HUDEP-2 (cell line): ENCODE measurements at regions not wholly inside any gene's neighbourhood (a gene's known extent, or its start where the extent isn't known, plus 50 kb on each side); places are given as distances from the start of the nearest gene placed in this dataset.

Experiments used
- DNase-seq, 76 experiments: peaks; one replicate each; lab custom pipeline; 2025; ENCODE audit not compliant: unreplicated experiment in 76 of 76; lab: John Stamatoyannopoulos, UW

DNA sequence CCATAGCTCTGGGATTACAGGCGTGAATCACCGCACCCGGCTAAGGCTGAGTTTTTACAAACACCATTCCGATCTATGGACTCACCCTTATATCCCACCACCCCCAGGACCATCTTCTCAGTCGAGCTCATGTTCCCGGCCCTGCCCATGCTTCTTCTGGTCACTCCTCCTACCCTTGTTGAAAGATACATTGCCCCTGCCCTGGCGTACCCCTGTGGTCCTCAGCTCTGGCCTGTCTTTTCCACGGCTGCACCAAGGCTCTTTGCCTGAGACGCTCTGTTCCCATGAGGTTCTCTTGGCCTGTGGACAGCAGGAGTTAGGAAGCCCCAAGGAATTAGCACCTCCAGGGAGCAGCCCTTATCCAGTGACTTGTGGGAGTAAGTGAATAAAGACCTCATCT is 379.4 kb upstream of the TNRC6C start:
- DNase-seq = no peak

DNA sequence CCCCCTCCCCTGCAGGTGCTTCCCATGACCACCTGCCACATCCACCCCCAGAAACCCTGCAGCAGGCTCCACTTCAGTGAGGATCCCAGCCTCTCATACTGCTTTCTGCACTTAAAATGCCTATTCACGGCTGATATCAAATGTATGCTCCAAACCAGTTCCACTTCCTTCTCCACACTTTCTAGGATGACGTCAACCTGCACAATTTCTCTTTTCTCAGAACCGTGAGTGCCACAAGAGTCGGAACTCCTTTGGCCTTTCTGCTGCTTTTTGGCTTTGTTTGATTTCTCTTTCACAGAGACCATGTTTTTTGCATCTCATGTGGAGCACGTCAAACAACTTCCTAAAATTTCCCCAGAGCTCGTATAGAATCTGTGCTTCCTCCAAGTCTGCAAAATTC is 378.8 kb upstream of the TNRC6C start:
- no peak for DNase-seq

DNA sequence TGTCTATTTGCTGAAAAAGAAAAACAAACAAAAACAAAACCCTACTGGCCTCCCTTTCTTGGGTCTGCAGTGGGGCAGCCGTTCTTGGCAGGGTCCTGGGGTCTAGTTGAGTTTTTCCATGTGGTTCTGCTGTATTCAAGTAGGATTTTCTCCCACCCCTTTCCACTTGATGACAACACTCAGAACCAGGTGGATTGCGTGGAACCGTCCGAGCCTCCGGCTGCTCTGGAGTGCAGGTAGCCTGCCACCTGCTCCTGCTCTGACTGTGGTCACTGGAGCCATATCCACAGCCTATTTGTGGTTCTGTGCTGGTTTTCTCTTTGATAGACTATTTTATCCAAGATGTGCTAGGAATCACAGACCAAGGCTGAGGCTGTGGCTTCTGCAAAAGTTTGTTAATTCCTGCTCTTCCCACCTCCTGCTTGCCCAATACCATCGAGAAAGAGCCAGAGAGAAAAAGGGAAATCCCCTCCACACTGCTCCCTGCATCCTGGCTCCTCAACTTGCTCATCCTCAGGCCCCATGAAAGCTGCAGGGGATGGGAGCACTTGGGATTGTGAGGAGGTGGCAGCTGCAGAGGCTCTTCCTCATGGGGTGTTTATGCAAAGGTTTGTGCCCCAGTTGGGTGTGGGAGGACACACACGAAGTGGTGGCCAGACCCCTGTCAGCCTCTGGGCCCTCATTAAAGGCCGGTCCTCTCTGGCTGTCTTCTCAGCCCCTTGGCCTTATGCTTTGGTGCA is 377.8 kb upstream of the TNRC6C start:
- no peak for DNase-seq

DNA sequence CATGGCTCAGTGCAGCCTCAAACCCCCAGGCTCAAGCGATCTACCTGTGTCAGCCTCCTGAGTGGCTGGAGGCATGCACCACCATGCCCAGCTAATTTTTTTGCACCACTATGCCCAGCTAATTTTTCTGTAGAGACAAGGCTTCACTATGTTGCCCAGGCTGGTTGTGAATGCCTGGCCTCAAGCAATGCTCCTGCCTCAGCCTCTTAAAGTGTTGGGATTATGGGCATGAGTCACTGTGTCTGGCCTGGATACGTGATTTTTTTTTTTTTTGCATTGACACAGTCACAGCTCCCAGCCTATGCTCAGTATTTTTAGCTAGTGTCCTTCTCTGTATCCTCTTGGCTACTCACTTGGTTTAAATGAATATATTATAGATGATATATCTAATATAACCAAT is 377.0 kb upstream of the TNRC6C start:
- DNase-seq = no peak

DNA sequence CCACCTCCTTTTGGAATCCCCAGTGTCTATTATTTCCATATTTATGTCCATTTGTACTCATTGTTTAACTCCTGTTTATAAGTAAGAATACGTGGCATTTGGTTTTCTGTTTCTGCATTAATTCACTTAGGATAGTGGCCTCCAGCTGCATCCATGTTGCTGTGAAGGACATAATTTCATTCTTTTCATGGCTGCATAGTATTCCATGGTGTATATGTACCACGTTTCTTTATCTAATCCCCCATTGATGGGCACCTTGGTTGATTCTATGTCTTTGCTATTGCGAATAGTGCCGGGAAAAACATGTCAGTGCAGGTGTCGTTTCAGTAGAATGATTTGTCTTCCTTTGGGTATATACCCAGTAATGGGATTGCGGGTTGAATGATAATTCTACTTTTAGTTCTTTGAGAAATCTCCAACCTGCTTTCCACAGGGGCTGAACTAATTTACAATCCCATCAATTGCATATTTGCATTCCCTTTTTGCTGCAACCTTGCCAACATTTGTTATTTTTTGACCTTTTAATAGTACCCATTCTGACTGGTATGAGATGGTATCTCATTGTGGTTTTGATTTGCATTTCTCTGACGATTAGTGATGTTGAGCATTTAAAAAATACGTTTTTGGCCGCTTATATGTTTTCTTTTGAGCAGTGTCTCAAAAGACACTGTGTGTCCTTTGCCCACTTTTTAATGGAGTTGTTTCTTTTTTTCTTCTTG is 373.2 kb upstream of the TNRC6C start:
- DNase-seq = no peak

- no peak for DNase-seq
Measured at GRCh38 chr17:77590951-77591735, 367.4 kb upstream of the TNRC6C start.

- DNase-seq = no peak
Measured at GRCh38 chr17:77592106-77592865, 366.2 kb upstream of the TNRC6C start.

GRCh38 chr17:77593081-77593480 is 365.4 kb upstream of the TNRC6C start:
- no peak for DNase-seq

DNA sequence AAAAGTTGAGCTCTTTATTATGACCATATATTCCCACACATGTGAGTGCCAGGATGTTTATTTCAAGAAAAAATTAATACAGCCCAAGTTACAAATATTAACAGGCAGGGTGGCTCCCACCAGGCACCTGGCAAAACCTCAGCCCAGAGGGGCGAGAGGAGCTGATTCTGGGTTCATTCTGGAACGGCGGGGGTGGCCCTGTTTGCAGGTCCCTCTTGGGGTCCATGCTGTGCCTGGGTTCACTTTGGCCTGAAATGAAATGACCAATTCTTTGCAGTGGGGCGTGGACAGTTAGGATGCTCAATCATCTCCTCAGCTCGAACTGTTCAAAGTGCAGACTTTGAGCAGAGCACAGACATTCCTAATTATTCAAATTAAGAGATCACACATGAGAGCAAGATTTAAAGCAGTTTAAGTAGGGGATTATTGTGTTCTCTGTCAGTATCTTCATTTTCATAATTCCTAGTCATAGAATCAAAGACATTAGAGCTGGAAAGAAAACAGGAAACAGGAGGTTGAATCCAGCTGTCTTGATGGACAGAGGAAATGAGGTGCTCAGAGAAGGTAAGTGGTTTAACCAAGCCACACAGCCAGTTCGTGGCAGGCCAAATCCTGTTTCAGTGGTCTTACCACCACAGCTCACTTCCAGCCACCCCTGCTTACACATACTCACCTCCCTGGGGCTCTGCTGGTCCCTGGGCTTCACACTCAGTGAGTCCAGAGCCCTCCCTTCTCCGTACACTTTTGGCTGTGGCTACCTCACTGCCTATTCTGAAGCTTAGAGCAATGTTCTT is 363.9 kb upstream of the TNRC6C start:
- no peak for DNase-seq

DNA sequence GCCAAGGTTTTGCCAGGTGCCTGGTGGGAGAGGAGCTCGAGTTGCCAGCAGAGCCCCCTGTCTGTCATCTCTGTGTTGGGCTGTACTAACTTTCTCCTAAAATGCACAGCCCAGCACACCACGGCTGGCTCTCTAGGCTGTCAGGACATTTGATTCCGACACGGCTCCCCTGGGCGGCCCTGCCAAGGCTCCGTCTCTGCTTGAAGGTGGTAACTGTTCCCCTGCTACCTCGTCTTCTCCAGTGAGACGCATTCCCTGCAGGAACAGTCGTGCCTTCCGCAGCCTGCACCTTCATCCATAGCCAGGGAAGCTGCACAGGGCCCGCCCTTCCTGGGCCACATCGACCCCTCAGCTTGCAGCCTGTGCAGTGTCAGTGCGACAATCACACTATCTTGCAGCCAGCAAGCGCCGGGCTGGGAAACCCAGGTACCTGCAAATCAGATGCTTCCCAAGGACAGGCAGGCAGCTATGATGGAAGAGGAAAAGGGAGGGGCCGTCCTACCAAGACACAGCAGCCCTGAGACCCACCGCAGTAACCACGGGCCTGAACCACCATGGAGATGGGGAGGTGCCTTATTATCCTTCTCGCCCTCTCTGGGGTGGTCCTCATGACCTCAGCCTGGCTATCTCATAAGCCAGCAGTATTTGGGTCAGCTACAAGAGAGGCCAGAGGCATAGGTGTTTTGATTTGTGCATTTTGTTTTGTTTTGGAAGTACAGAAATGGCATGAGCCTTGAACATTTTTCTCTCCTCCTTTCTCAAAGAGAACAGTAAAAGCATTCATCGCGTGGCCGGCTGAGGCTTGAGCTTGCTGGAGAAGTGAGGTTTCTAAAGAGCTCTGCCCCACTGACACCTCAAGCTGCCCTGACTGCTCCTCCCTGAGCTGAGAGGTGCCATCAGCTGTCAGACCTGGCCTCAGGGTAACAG is 361.7 kb upstream of the TNRC6C start:
- DNase-seq = no peak

GRCh38 chr17:77597418-77598240 is 360.9 kb upstream of the TNRC6C start:
- DNase-seq = no peak

GRCh38 chr17:77598241-77598620 is 360.3 kb upstream of the TNRC6C start:
- no peak for DNase-seq

DNA sequence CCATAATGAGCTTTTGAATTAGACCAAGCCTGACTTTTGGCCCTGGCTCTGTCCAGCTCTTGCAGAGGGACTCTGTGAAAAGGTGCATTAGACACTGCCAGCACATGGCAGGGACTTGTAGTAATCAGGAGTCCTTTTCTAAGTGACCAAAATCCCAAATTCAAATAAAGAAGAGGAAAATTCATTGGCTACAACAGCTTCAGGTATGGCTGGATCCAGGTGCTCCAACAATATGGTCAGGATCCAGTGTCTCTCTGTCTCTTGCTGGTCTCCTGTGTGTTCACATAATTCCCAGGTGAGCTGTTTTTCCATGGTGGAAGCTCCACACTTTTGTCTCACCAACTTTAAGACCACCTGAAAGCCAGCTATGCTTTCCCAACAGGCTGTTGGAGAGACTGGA is 358.8 kb upstream of the TNRC6C start:
- DNase-seq = no peak

DNA sequence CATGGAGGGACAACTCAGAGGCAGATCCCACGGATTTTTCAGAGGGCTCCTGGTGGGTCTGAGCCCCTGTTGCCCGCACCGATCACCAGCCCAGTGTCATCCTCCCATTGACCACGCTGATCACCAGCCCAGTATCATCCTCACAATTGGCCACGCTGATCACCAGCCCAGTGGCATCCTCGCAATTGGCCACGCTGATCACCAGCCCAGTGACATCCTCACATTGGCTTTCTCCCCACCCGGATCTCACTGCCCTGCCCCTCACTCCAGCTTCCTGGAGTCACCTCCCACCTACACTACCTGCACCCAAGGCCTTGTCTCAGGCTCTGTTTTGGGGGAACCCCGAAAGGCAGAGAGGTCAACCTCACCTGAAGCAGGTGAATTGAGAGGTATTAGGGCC is 358.2 kb upstream of the TNRC6C start:
- no peak for DNase-seq

DNA sequence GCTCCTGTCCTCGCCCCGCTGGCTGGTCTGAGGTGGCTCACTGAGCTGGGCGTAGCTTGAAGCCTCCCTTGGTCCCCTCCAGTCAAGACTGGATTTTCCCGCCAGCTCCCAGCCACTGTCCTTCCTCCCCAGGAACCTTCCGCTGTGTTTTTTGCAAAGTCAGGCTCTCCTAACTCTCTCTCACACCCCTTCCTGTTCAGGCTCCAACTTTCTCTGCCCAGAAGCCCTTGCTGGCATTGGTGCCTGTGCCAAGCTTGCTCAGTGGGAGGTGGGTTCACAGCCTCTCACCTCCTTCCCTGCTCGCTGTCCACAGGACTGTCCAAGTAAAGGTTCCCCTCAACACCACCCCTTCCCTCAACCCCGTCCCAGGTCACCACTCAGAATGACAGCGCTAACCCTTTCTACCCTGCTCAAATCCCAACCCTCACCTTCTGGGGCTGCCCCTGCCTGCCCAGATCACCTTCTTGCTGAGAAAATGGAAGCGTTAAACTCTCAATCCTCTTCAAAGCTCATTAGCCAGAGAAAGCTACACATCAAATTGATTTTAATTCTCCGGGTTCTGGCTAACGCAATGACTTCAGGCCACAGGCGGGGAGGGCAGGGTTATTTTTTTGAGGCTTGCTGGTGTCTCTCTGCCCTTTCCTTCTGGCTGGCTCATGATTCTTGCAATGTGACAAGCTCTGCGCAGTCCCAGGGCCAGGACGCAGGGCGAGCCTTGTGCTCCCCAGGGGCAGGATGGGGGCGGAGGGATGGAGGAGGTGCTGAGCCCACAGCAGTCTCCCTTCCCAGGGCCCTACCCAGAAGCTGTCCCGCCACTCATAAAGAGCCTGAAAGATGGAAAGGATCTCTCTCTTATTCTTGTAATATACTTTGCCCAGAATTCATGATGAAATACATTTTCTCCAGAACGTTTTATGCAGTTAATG is 357.2 kb upstream of the TNRC6C start:
- DNase-seq = no peak

DNA sequence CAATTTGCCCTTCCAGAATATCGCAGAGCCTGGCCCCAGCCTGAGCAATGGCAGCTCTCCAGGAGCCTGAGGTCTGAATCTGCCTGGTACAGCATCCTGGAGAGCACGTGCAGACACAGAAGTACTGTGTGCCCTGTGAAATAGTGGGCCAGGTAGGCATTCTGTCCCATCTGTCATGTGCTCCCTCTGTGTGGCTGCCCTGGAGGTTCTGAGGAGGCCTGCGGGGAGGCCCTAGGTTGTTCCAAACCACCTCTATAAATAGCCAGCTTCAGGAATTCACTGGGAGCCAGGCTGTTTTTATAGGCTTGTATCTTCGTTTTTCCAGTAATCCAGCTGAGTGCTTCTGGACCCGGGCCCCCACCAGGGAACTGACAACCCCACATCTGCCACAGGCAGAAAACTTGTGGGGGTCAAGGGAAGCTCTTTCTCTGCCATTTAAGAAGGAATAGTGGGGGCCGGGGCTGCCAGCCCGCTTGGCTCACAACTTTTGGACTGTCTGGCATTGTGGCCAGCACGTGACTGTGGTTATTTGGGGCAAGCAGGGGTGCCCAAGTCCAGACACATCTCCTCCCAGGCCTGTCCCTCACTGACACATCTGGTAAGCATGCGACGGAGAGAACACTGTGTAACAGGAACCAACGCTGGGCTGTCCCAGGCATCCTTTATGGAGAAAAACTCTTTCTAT is 356.3 kb upstream of the TNRC6C start:
- DNase-seq = no peak
